HG03139 (cell line): ENCODE measurements at regions not wholly inside any gene's neighbourhood (a gene's known extent, or its start where the extent isn't known, plus 50 kb on each side); places are given as distances from the start of the nearest gene placed in this dataset.
"Not testable (repeated sequence)": the region's sequence is repeated elsewhere in the genome, so short reads cannot be mapped to it uniquely, and the experiment has no call there.

Experiments used
- ATAC-seq: cut with Tn5 transposase; IDR thresholded peaks from one replicate; pipeline ENCODE4 v1.9.1; 2021; ENCODE audit not compliant: unreplicated experiment

- ATAC-seq, result no peak
These were observed 1239.1 kb downstream of the CDH12 start for GRCh38 chr5:21613971-21614488.

GRCh38 chr5:21603796-21604195 is 1249.3 kb downstream of the CDH12 start:
- no peak for ATAC-seq

- ATAC-seq, result no peak
These were observed 1258.6 kb downstream of the CDH12 start for GRCh38 chr5:21594566-21594965.

GRCh38 chr5:21593261-21593660 is 1259.9 kb downstream of the CDH12 start:
- no peak for ATAC-seq

- ATAC-seq, result no peak
These were observed 1271.6 kb downstream of the CDH12 start for GRCh38 chr5:21581508-21581907.

- ATAC-seq, result no peak
These were observed 1278.2 kb downstream of the CDH12 start for GRCh38 chr5:21574961-21575360.

GRCh38 chr5:21574438-21574837 is 1278.7 kb downstream of the CDH12 start:
- no peak for ATAC-seq

GRCh38 chr5:21573416-21574314 is 1279.5 kb downstream of the CDH12 start:
- no peak for ATAC-seq

- ATAC-seq, result not testable (repeated sequence)
These were observed 1281.9 kb downstream of the CDH12 start for GRCh38 chr5:21571196-21571595.

GRCh38 chr5:21559109-21559508 is 1294.0 kb downstream of the CDH12 start:
- not testable (repeated sequence) for ATAC-seq

GRCh38 chr5:21552263-21552662 is 1300.9 kb downstream of the CDH12 start:
- not testable (repeated sequence) for ATAC-seq

GRCh38 chr5:21550916-21551315 is 1302.2 kb downstream of the CDH12 start:
- not testable (repeated sequence) for ATAC-seq

GRCh38 chr5:21547656-21548055 is 1305.5 kb downstream of the CDH12 start:
- ATAC-seq, result not testable (repeated sequence)

GRCh38 chr5:21535114-21535513 is 1318.0 kb downstream of the CDH12 start:
- not testable (repeated sequence) for ATAC-seq

- not testable (repeated sequence) for ATAC-seq
These were observed 1332.0 kb downstream of the CDH12 start for GRCh38 chr5:21521157-21521556.

GRCh38 chr5:21496926-21497325 is 1356.2 kb downstream of the CDH12 start:
- ATAC-seq, result not testable (repeated sequence)

GRCh38 chr5:21496056-21496455 is 1357.1 kb downstream of the CDH12 start:
- ATAC-seq, result not testable (repeated sequence)

- ATAC-seq, result not testable (repeated sequence)
These were observed 1357.9 kb downstream of the CDH12 start for GRCh38 chr5:21495235-21495634.

GRCh38 chr5:21494033-21494432 is 1359.1 kb downstream of the CDH12 start:
- ATAC-seq, result not testable (repeated sequence)

- not testable (repeated sequence) for ATAC-seq
These were observed 1362.0 kb downstream of the CDH12 start for GRCh38 chr5:21491182-21491581.

GRCh38 chr5:21488828-21489227 is 1364.3 kb downstream of the CDH12 start:
- ATAC-seq, result not testable (repeated sequence)

- ATAC-seq, result not testable (repeated sequence)
These were observed 1367.6 kb downstream of the CDH12 start for GRCh38 chr5:21485458-21486000.
